Ascending aorta (tissue), 2 donors: ENCODE measurements at regions not wholly inside any gene's neighbourhood (a gene's known extent, or its start where the extent isn't known, plus 50 kb on each side); places are given as distances from the start of the nearest gene placed in this dataset.

ENCODE experiments used
- DNase-seq, 2 donors: peaks; one replicate each; pipeline ENCODE4 v3.0.0-alpha.2; 2019; ENCODE audit warnings: low spot score in 2 of 2
- H3K27ac ChIP-seq, 2 donors: fragments of 200-600 bp; sonication (generic); one replicate each; pipeline ENCODE4 v1.5.1; 2016 to 2017; ENCODE audit warnings: mild to moderate bottlenecking in 1 of 2
- H3K27me3 ChIP-seq: fragments of 200-600 bp; sonication (generic); one replicate; pipeline ENCODE4 v1.5.1; 2017
- H3K36me3 ChIP-seq, 2 donors: fragments of 200-600 bp; sonication (generic); one replicate each; pipeline ENCODE4 v1.5.1; 2016
- H3K4me1 ChIP-seq, 2 donors: fragments of 200-600 bp; sonication (generic); one replicate each; pipeline ENCODE4 v1.5.1; 2016 to 2017; ENCODE audit warnings: mild to moderate bottlenecking in 1 of 2
- H3K4me3 ChIP-seq, 2 donors: fragments of 200-600 bp; sonication (generic); one replicate each; pipeline ENCODE4 v1.5.1; 2016 to 2017; ENCODE audit warnings: mild to moderate bottlenecking in 1 of 2
- H3K9me3 ChIP-seq, 2 donors: fragments of 200-600 bp; sonication (generic); one replicate each; pipeline ENCODE4 v1.5.1; 2016
- intact Hi-C: fragments of 100-400 bp; cut with DNase I; formaldehyde crosslinking; loops from one replicate; pipeline ENCODE4 v1.15.1; 2023
- TF ChIP-seq, protein P1 (sequence below), 3 experiments: fragments of 200-600 bp in 2 of 3; fragments of 450-650 bp in 1 of 3; sonication (generic) in 2 of 3; IDR thresholded peaks; one replicate each; pipeline ENCODE4 v1.5.1; 2016 to 2019; ENCODE audit warnings: antibody characterized with exemption in 3 of 3, mild to moderate bottlenecking in 1 of 3, moderate library complexity in 1 of 3

DNA sequence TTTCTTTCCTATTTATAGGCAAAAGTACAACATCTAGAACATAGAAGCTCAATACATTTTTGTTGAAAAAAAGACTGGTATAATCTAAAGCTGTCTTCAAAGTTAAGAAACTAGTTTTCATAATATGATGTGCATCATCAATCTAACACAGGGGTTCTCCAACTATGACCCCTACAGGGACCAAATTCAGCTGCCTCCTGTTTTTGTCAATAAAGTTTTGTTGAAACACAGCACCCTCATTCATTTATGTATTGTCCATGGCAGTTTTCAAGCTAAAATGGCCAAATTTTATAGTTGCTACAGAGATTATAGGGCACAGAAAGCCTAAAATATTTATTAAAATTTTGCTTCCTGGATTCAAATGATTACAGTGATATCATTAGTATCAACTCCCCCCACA lies 452.9 kb downstream of the CCER1 start:
- Histone ChIP-seq H3K4me3 (no peak overlapping the region), H3K27me3 (no peaks in the 10 kb centered on the region), H3K4me1 (no peaks in the 10 kb centered on the region), H3K27ac (no peak overlapping the region), H3K36me3 (no peaks in the 10 kb centered on the region), H3K9me3 (no peaks in the 10 kb centered on the region)
- DNase-seq: no peak
- TF ChIP-seq, protein P1, sequence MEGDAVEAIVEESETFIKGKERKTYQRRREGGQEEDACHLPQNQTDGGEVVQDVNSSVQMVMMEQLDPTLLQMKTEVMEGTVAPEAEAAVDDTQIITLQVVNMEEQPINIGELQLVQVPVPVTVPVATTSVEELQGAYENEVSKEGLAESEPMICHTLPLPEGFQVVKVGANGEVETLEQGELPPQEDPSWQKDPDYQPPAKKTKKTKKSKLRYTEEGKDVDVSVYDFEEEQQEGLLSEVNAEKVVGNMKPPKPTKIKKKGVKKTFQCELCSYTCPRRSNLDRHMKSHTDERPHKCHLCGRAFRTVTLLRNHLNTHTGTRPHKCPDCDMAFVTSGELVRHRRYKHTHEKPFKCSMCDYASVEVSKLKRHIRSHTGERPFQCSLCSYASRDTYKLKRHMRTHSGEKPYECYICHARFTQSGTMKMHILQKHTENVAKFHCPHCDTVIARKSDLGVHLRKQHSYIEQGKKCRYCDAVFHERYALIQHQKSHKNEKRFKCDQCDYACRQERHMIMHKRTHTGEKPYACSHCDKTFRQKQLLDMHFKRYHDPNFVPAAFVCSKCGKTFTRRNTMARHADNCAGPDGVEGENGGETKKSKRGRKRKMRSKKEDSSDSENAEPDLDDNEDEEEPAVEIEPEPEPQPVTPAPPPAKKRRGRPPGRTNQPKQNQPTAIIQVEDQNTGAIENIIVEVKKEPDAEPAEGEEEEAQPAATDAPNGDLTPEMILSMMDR (IDR thresholded peaks at IDR 0.05): no peak
- intact Hi-C loops: no loop called here

DNA sequence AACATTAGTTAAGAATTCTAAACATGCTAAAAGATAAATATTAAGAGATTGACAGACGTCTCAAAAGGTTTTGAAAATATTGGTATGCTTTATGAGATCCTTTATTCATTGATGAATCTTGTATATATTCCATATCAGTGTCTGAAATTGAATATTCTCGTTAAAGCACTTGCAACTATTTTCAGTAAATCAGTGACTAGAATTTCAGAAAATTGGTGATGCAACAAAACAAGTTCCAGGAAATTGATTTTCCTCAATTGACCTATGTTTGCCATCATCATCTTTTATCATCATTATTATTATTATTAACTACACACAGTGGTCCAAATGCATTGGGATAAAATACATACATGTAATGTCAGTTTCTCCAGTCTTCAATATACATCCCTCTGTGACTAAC lies 453.6 kb downstream of the CCER1 start:
- TF ChIP-seq, protein P1 (IDR thresholded peaks at IDR 0.05): no peak
- Histone ChIP-seq H3K27ac (no peak overlapping the region), H3K4me1 (no peaks in the 10 kb centered on the region), H3K27me3 (no peaks in the 10 kb centered on the region), H3K4me3 (no peak overlapping the region), H3K9me3 (no peaks in the 10 kb centered on the region), H3K36me3 (no peaks in the 10 kb centered on the region)
- DNase-seq: no peak
- intact Hi-C loops: no loop called here

DNA sequence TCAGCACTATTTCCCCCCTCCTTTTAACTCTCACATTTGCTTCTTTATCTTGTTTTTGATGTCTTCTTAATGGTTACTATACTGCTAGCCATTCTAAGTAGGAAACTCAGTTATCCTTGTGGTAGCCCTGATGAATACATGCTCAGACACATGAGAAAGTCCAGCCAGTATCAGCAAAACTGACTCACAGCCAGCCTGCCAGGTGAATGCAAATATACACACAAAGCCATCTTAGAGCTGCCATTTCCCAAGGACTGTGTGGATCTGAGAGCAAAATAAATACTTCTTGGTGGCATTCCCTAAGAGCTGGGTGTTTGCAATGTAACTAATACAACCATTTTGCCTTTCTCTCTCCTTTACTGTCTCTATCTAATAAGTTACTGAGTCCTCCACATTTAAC lies 455.2 kb downstream of the CCER1 start:
- H3K4me3 ChIP-seq: no peak overlapping the region
- TF ChIP-seq, protein P1 (IDR thresholded peaks at IDR 0.05): no peak
- intact Hi-C loops: no loop called here
- H3K4me1 ChIP-seq: no peaks in the 10 kb centered on the region
- no peak overlapping the region for H3K27ac ChIP-seq
- DNase-seq: no peak
- no peaks in the 10 kb centered on the region for H3K9me3 ChIP-seq
- no peaks in the 10 kb centered on the region for H3K36me3 ChIP-seq
- no peaks in the 10 kb centered on the region for H3K27me3 ChIP-seq

DNA sequence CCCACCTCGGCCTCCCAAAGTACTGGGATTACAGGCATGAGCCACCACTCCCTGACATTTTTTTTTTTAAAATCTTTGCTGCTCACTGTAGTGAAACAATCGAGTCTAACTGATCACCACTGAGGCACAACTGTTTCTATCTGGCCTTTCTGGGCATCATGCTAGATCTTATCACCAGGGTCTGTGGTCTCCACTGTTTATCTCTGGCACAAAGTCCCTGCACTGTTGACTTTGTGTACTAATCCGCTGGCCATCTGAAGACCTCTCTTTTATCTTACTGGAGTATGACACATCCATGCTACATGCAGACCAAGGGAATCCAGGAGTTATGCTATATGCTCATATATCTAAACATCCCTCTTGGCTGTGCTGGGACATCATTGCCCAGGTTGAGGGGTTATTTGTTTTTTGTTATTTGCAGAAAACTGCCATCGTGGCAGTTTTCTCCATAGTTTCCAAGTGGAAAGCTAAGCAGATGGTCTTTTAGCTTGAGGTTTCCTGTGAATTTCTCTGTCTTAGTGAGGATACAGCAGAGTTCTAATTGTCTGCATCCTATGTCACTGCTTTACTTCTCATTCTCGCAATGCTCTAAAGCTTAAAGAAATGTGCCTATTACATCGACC lies 456.9 kb downstream of the CCER1 start:
- no peaks in the 10 kb centered on the region for H3K9me3 ChIP-seq
- no peaks in the 10 kb centered on the region for H3K27me3 ChIP-seq
- no peak overlapping the region for H3K4me3 ChIP-seq
- H3K4me1 ChIP-seq: no peaks in the 10 kb centered on the region
- H3K27ac ChIP-seq: no peak overlapping the region
- H3K36me3 ChIP-seq: no peaks in the 10 kb centered on the region
- no peak for DNase-seq
- intact Hi-C loops: no loop called here
- TF ChIP-seq, protein P1 (IDR thresholded peaks at IDR 0.05): no peak

DNA sequence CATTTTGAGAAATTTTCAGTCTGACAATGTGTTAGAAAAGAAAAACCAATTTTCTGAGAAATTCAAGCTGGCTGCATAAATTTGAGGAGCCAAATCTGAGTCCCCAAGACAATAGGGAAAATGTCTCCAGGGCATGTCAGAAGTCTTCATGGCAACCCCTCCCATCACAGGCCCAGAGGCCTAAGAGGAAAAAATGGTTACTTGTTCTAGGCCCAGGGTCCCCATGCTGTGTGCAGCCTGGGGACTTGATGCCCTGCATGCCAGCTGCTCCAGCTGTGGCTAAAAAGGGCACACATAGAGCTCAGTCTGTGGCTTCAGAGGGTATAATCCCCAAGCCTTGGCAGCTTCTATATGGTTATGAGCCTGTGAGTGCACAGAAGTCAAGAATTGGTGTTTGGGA lies 464.6 kb downstream of the CCER1 start:
- TF ChIP-seq, protein P1 (IDR thresholded peaks at IDR 0.05): no peak
- no peak for DNase-seq
- Histone ChIP-seq H3K27me3 (no peaks in the 10 kb centered on the region), H3K9me3 (no peaks in the 10 kb centered on the region), H3K36me3 (no peaks in the 10 kb centered on the region), H3K27ac (no peak overlapping the region), H3K4me1 (no peaks in the 10 kb centered on the region), H3K4me3 (no peak overlapping the region)
- intact Hi-C loops: no loop called here

DNA sequence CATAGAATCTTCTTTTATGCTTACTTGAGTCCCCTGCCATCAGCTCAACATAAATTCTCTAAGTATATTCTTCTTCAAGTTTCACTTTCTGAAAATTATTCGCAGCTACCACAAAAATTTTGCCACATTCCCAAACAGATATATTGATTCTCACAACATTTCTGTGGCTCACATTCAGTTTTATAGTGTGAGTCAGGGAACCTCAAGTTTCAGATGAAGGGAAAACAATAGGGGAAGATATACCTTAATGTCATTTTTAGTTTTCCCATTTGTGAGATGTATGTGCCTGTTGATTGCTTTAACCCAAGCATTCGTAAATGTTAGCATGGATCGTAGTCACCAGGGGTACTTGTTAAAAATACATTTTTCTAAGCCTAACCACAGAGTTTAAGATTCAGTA lies 465.8 kb downstream of the CCER1 start:
- Histone ChIP-seq H3K27me3 (no peaks in the 10 kb centered on the region), H3K4me1 (no peaks in the 10 kb centered on the region), H3K9me3 (no peaks in the 10 kb centered on the region), H3K27ac (no peak overlapping the region), H3K36me3 (no peaks in the 10 kb centered on the region), H3K4me3 (no peak overlapping the region)
- DNase-seq: no peak
- intact Hi-C loops: no loop called here
- TF ChIP-seq, protein P1 (IDR thresholded peaks at IDR 0.05): no peak
